ENCODE measurements at regions not wholly inside any gene's neighbourhood (a gene's known extent, or its start where the extent isn't known, plus 50 kb on each side); places are given as distances from the start of the nearest gene placed in this dataset.
A peak's percentile ranks its signal among the peaks of the same experiment; 100 is the strongest.

- H3K27me3 ChIP-seq = no peaks in the 10 kb centered on the region
- no peaks in the 10 kb centered on the region for H3K9me3 ChIP-seq
- intact Hi-C loops (cut with DNase I; ENCODE audit: low total_unique reads) = no loop called here
- H3K4me3 ChIP-seq = no peak overlapping the region
- no peaks in the 10 kb centered on the region for H3K4me1 ChIP-seq
- TF ChIP-seq POLR2A (IDR thresholded peaks at IDR 0.05) (no peak), CTCF (IDR thresholded peaks at IDR 0.05) (no peak)
- no peak overlapping the region for H3K27ac ChIP-seq
- DNase-seq = no peak
- no peaks in the 10 kb centered on the region for H3K36me3 ChIP-seq
These were observed 106.8 kb upstream of the FBXL7 start for GRCh38 chr5:15393146-15393545.

- H3K27ac ChIP-seq = peak overlapping the region in 1 of 2 donors; percentile 25
These were observed 108.1 kb upstream of the FBXL7 start for GRCh38 chr5:15391704-15392397.

GRCh38 chr5:15388866-15389265 lies 111.1 kb upstream of the FBXL7 start:
- H3K4me3 ChIP-seq = no peak overlapping the region
- TF ChIP-seq CTCF (IDR thresholded peaks at IDR 0.05) (no peak), POLR2A (IDR thresholded peaks at IDR 0.05) (no peak)
- no peaks in the 10 kb centered on the region for H3K36me3 ChIP-seq
- no peaks in the 10 kb centered on the region for H3K27me3 ChIP-seq
- no peak for DNase-seq
- no peaks in the 10 kb centered on the region for H3K9me3 ChIP-seq
- no peaks in the 10 kb centered on the region for H3K4me1 ChIP-seq
- no peak overlapping the region for H3K27ac ChIP-seq
- intact Hi-C loops (cut with DNase I; ENCODE audit: low total_unique reads) = no loop called here

More at GRCh38 chr5:15391704-15392397, 108.1 kb upstream of the FBXL7 start:
- Histone ChIP-seq H3K27me3 (no peaks in the 10 kb centered on the region), H3K9me3 (no peaks in the 10 kb centered on the region), H3K36me3 (no peaks in the 10 kb centered on the region), H3K4me3 (peak overlapping the region in 1 of 2 donors; percentile 3), H3K4me1 (no peaks in the 10 kb centered on the region)
- DNase-seq = no peak
- TF ChIP-seq CTCF (IDR thresholded peaks at IDR 0.05) (no peak), POLR2A (IDR thresholded peaks at IDR 0.05) (no peak)
- intact Hi-C loops (cut with DNase I; ENCODE audit: low total_unique reads) = no loop called here

- Histone ChIP-seq H3K9me3 (no peaks in the 10 kb centered on the region), H3K4me3 (no peak overlapping the region), H3K27ac (no peak overlapping the region), H3K36me3 (no peaks in the 10 kb centered on the region), H3K4me1 (no peaks in the 10 kb centered on the region), H3K27me3 (no peaks in the 10 kb centered on the region)
- TF ChIP-seq POLR2A (IDR thresholded peaks at IDR 0.05) = no peak
- no peak for TF ChIP-seq CTCF (IDR thresholded peaks at IDR 0.05)
- intact Hi-C loops (cut with DNase I; ENCODE audit: low total_unique reads) = no loop called here
- no peak for DNase-seq
These were observed 112.0 kb upstream of the FBXL7 start for GRCh38 chr5:15387931-15388524.

GRCh38 chr5:15386122-15386521 lies 113.9 kb upstream of the FBXL7 start:
- TF ChIP-seq POLR2A (IDR thresholded peaks at IDR 0.05) = no peak
- TF ChIP-seq CTCF (IDR thresholded peaks at IDR 0.05) = no peak

More at GRCh38 chr5:15386122-15386521, 113.9 kb upstream of the FBXL7 start:
- no peaks in the 10 kb centered on the region for H3K9me3 ChIP-seq
- H3K27ac ChIP-seq = no peak overlapping the region
- H3K27me3 ChIP-seq = no peaks in the 10 kb centered on the region
- DNase-seq = no peak
- intact Hi-C loops (cut with DNase I; ENCODE audit: low total_unique reads) = no loop called here
- H3K4me1 ChIP-seq = no peaks in the 10 kb centered on the region
- no peaks in the 10 kb centered on the region for H3K36me3 ChIP-seq
- H3K4me3 ChIP-seq = no peak overlapping the region

Data from uterus (tissue), 3 donors.